ENCODE measurements at regions not wholly inside any gene's neighbourhood (a gene's known extent, or its start where the extent isn't known, plus 50 kb on each side); places are given as distances from the start of the nearest gene placed in this dataset.
"Not testable (repeated sequence)": the region's sequence is repeated elsewhere in the genome, so short reads cannot be mapped to it uniquely, and the experiment has no call there.

DNA sequence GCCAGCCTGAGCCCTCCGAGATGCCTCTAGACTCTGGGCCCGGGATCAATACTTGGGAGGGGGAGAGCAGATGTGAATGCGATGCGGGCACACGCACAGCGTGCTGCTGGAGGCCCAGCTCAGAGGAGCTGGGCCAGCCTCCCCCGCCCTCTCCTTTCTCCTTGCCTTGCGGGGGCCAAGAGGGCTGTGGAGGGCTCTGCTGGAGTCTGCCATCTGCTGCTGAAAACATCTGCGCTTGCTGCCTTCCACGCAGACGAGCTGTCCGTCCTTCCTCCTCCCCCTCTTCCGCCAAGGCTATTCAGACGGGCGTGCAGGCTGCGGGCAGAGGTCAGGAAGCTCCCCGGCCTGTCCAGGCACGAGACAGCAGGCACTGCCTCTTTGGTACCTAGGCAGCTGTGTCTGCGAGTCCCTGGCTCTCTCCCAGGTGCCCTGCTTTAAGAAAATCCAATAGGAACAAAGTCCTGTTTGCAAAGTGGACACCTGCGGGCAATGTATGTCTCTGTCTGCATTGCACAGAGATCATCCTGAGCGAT is 75.2 kb downstream of the SPRING1 start:
- DNase-seq: no peak
- no peak overlapping the region for H3K4me3 Mint-ChIP-seq
- no peaks in the 10 kb centered on the region for H3K36me3 Mint-ChIP-seq (ENCODE audit: low read depth)
- intact Hi-C loops (cut with micrococcal nuclease): no loop called here
- H3K9me3 Mint-ChIP-seq: no peaks in the 10 kb centered on the region
- no peak overlapping the region for H3K27ac Mint-ChIP-seq
- H3K27me3 Mint-ChIP-seq: peaks cover 22% of the 10 kb centered on the region
- H3K4me1 Mint-ChIP-seq: no peaks in the 10 kb centered on the region

DNA sequence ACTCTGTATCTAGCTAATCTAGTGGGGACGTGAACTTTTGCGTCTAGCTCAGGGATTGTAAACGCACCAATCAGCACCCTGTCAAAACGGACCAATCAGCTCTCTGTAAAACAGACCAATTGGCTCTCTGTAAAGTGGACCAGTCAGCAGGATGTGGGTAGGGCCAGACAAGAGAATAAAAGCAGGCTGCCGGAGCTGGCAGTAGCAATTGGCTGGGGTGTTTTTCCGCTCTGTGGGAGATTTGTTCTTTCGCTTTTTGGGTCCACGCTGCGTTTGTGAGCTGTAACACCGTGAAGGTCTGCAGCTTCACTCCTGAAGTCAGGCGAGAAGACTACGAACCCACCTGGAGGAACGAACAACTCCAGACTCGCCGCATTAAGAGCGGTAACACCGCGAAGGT is 76.5 kb downstream of the SPRING1 start:
- Mint-ChIP-seq H3K4me1 (no peaks in the 10 kb centered on the region), H3K36me3 (ENCODE audit: low read depth) (no peaks in the 10 kb centered on the region), H3K27ac (no peak overlapping the region), H3K4me3 (no peak overlapping the region), H3K9me3 (no peaks in the 10 kb centered on the region), H3K27me3 (peaks cover 29% of the 10 kb centered on the region)
- no peak for DNase-seq
- intact Hi-C loops (cut with micrococcal nuclease): no loop called here

DNA sequence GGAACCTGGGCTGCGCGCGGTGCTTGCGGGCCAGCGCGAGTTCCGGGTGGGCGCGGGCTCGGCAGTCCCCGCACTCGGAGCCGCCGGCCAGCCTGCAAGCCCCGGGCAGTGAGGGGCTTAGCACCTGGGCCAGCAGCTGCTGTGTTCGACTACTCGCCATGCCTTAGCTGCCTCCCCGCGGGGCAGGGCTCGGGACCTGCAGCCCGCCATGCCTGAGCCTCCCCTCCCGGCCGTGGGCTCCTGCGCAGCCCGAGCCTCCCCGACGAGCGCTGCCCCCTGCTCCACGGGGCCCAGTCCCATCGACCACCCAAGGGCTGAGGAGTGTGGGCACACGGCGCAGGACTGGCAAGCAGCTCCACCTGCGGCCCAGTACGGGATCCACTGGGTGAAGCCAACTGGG is 77.1 kb downstream of the SPRING1 start:
- H3K4me3 Mint-ChIP-seq: not testable (repeated sequence)

DNA sequence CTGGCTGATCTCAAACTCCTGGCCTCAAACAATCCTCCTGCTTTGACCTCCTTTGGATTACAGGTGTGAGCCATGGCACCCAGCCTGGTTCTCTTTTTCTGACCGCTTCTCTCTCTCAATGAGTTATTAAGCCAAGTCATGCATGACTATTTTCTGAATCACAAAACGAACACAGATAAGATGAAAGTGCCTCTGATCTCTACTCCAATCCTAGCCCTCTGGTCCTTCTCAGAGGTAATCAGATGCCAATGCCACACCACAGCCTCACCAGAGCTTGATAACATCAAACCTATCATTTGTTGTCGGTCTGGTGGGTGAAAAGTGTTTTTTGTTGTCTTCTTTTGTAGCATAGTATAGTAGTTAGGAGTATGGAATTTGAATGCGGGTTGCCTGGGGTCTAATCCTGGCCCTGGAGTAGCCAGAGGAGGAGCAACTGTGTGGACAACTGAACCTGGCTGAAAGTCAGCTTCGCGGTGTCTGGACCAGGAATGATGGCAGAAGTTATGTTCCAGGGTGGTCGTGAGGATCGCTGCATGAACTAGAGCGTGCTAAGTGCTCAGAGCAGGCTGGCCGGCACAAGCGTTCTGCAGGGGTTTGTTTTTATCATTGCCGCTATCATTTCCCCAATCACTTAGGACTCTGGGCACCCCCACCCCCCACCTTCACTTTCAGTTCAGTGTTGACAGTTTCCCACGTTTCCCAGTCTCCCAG is 77.9 kb downstream of the SPRING1 start:
- Mint-ChIP-seq H3K9me3 (no peaks in the 10 kb centered on the region), H3K27me3 (peaks cover 29% of the 10 kb centered on the region), H3K36me3 (ENCODE audit: low read depth) (no peaks in the 10 kb centered on the region), H3K4me1 (no peaks in the 10 kb centered on the region), H3K27ac (no peak overlapping the region), H3K4me3 (no peak overlapping the region)
- DNase-seq: no peak
- intact Hi-C loops (cut with micrococcal nuclease): no loop called here

More for the DNA sequence above, 77.1 kb downstream of the SPRING1 start:
- H3K27ac Mint-ChIP-seq; H3K4me1 Mint-ChIP-seq; DNase-seq; H3K36me3 Mint-ChIP-seq (ENCODE audit: low read depth); H3K9me3 Mint-ChIP-seq; intact Hi-C loops (cut with micrococcal nuclease): not testable (repeated sequence)
- H3K27me3 Mint-ChIP-seq: peaks cover 29% of the 10 kb centered on the region

DNA sequence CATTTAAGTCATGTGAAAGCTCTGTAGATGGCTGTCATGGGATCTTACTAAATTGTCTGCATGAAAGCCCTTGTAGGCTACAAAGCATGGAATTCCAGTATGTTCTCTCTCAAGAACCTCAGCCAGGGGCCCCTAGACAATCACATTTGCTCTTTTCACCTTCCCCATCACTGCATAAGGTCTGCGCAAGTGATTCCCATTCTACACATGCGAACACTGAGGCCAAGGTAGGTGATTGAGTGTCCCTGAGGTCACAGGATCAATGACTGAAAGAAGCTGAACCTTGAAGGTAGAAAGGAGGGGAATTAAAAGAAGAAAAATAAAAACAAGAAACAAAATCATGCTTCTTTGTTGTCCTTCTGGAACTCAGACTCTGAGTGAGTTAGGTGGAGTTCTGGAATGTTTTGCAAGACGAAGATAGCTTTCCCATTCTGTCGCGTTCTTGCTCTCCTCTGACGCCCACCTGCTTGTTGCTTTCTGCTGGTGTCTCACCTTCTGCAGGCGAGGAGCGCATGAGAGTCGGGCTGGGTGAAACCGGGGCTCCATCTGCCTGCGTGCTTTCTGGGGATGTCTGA is 79.9 kb downstream of the SPRING1 start:
- Mint-ChIP-seq H3K9me3 (peaks cover 3% of the 10 kb centered on the region), H3K4me1 (no peaks in the 10 kb centered on the region), H3K27ac (no peak overlapping the region), H3K36me3 (ENCODE audit: low read depth) (no peaks in the 10 kb centered on the region), H3K27me3 (peaks cover 32% of the 10 kb centered on the region), H3K4me3 (no peak overlapping the region)
- intact Hi-C loops (cut with micrococcal nuclease): no loop called here
- no peak for DNase-seq

DNA sequence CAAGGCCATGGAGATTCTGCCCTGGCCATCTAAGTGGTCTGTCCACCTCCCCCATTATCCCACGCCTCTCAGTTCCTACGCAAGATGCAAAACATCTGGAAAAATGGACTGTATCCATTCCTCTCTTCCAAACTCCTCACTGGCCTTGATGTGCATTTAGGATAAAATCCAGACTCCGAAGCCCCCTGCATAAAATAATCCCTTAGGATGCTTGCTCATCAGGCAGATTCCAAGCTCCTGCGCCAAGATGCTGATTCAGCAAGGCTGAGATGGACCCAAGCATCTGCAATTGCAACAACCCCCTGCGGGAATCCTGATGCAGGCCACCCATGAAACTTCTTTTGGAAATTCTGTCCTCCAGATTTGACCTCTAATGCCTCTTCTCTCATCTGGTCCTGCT is 81.6 kb downstream of the SPRING1 start:
- no peak overlapping the region for H3K4me3 Mint-ChIP-seq
- H3K36me3 Mint-ChIP-seq (ENCODE audit: low read depth): no peaks in the 10 kb centered on the region
- DNase-seq: no peak
- no peak overlapping the region for H3K27ac Mint-ChIP-seq
- no peaks in the 10 kb centered on the region for H3K4me1 Mint-ChIP-seq
- intact Hi-C loops (cut with micrococcal nuclease): no loop called here
- H3K27me3 Mint-ChIP-seq: peaks cover 32% of the 10 kb centered on the region
- peaks cover 6% of the 10 kb centered on the region for H3K9me3 Mint-ChIP-seq

DNA sequence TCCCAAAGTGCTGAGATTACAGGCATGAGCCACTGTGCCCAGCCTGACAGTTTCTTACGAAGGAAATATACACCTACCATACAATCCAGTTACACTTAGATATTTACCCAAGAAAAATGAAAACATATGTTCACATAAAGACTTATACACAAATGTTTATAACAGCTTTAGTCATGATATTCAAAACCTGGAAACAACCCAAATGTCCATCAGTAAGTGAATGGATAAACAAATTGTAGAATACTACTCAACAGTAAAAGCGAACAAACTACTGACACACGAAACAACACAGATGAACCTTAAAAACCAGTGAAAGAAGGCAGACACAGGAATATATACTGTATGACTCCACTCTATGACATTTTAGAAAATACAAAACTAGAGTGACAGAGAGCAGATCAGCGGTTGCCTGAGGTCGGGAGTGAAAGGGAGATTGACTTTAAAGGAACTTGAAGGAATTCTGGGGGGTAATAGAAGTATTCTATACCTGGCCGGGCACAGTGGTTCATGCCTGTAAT is 83.6 kb downstream of the SPRING1 start:
- intact Hi-C loops (cut with micrococcal nuclease): no loop called here
- H3K36me3 Mint-ChIP-seq (ENCODE audit: low read depth): no peaks in the 10 kb centered on the region
- no peak overlapping the region for H3K27ac Mint-ChIP-seq
- peaks cover 31% of the 10 kb centered on the region for H3K27me3 Mint-ChIP-seq
- H3K4me3 Mint-ChIP-seq: no peak overlapping the region
- no peak for DNase-seq
- H3K9me3 Mint-ChIP-seq: peaks cover 12% of the 10 kb centered on the region
- H3K4me1 Mint-ChIP-seq: peaks cover 2% of the 10 kb centered on the region

DNA sequence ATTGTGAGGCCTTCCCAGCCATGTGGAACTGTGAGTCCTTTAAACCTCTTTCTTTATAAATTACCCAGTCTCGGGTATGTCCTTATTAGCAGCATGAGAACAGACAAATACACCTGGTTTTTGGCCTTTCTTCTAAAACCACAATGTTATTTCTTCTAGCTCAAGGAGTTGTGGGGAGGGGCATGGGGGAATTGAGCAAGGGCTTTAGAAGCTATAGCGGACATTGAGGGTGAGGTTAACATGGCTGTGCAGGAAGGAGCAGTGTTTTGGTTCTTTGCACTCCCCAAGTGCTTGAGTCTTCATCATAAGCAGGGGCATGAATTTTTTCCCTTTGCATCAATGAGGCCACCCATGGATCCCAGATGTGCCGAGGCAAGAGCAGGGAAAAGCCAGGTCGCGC is 86.8 kb downstream of the SPRING1 start:
- Mint-ChIP-seq H3K36me3 (ENCODE audit: low read depth) (no peaks in the 10 kb centered on the region), H3K4me3 (no peak overlapping the region), H3K27ac (no peak overlapping the region), H3K9me3 (peaks cover 16% of the 10 kb centered on the region), H3K4me1 (peaks cover 6% of the 10 kb centered on the region), H3K27me3 (peaks cover 18% of the 10 kb centered on the region)
- intact Hi-C loops (cut with micrococcal nuclease): no loop called here
- no peak for DNase-seq

DNA sequence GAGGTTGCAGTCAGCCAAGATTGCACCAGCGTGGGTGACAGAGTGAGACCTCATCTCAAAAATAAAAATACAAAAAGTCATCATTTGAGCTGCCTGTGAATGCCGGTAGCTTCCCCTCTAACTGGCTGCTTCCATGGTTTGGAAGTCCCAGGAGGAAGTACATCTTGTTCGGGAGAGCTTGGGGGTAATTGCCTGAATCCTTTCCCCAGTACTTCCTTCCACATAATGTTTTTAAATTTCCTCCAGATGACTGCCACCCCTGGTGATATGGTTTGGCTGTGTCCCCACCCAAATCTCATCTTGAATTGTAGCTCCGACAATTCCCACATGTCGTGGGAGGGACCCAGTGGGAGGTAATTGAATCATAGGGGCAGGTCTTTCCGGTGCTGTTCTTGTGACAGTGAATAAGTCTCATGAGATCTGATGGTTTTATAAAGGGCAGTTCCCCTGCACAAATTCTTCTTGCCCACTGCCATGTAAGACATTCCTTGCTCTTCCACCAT is 87.2 kb downstream of the SPRING1 start:
- H3K27me3 Mint-ChIP-seq: peaks cover 18% of the 10 kb centered on the region
- no peak for DNase-seq
- H3K9me3 Mint-ChIP-seq: peaks cover 19% of the 10 kb centered on the region
- intact Hi-C loops (cut with micrococcal nuclease): no loop called here
- H3K27ac Mint-ChIP-seq: no peak overlapping the region
- H3K4me3 Mint-ChIP-seq: no peak overlapping the region
- peaks cover 6% of the 10 kb centered on the region for H3K4me1 Mint-ChIP-seq
- H3K36me3 Mint-ChIP-seq (ENCODE audit: low read depth): no peaks in the 10 kb centered on the region

DNA sequence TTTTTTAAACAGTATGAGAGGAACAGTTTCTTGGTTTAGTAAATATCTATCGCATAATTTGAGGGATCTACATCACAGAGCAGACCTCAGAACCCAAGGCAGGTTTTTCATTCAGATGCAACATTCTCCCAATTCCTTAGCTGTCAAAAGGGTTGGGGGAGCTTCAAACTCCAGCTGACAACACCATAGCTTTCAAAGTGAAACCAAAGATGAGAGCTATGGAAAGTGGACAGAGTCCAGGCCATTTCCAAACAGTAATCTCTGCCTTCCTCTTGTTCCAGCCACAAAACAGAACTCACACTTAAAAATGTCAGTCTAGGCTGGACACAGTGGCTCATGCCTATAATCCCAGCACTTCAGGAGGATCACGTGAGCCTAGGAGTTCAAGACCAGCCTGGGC is 87.8 kb downstream of the SPRING1 start:
- DNase-seq: no peak
- peaks cover 20% of the 10 kb centered on the region for H3K9me3 Mint-ChIP-seq
- H3K27me3 Mint-ChIP-seq: peaks cover 18% of the 10 kb centered on the region
- peaks cover 6% of the 10 kb centered on the region for H3K4me1 Mint-ChIP-seq
- intact Hi-C loops (cut with micrococcal nuclease): no loop called here
- H3K4me3 Mint-ChIP-seq: no peak overlapping the region
- no peaks in the 10 kb centered on the region for H3K36me3 Mint-ChIP-seq (ENCODE audit: low read depth)
- H3K27ac Mint-ChIP-seq: no peak overlapping the region

DNA sequence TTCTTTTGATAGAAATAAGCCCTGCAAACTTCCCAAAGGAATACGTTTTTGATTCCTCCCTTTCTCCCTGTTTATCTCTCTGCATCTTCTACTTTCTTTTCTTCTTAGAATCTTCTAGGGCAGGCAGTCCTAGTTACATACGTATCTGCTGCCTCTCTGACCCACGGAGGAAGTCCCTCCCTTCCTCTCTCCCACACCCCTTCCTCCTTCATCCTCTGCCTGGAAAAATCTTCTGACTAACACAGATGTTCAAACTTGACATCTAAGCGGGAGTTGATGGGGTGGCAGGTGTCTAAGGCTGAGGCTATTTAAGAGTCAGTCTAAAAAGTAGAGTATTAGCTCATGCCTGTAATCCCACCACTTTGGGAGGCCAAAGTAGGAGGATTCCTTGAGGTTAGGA is 88.6 kb downstream of the MAP1LC3B2 start:
- DNase-seq: no peak
- peaks cover 2% of the 10 kb centered on the region for H3K36me3 Mint-ChIP-seq (ENCODE audit: low read depth)
- intact Hi-C loops (cut with micrococcal nuclease): no loop called here
- H3K27ac Mint-ChIP-seq: no peak overlapping the region
- H3K9me3 Mint-ChIP-seq: peaks cover 20% of the 10 kb centered on the region
- peaks cover 8% of the 10 kb centered on the region for H3K27me3 Mint-ChIP-seq
- H3K4me1 Mint-ChIP-seq: peaks cover 6% of the 10 kb centered on the region
- no peak overlapping the region for H3K4me3 Mint-ChIP-seq

DNA sequence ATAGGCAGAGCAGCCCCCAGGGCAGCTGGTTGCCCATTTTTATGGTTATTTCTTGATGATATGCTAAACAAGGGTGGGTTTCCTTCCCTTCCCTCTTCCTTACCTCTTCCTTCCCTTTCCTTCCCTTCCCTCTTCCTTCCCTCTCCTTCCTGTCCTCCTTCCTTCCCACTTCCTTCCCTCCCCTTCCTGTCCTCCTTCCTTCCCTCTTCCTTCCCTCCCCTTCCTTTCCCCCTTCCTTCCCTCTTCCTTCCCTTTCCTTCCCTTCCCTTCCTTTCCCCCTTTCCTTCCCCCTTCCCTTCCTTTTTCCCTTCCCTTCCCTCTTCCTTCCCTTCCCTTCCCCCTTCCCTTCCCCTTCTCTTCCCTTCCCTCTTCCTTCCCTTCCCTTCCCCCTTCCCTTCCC is 87.7 kb downstream of the MAP1LC3B2 start:
- peaks cover 2% of the 10 kb centered on the region for H3K36me3 Mint-ChIP-seq (ENCODE audit: low read depth)
- H3K4me3 Mint-ChIP-seq: no peak overlapping the region
- DNase-seq: no peak
- peaks cover 6% of the 10 kb centered on the region for H3K27me3 Mint-ChIP-seq
- H3K9me3 Mint-ChIP-seq: peaks cover 26% of the 10 kb centered on the region
- H3K27ac Mint-ChIP-seq: no peak overlapping the region
- intact Hi-C loops (cut with micrococcal nuclease): no loop called here
- H3K4me1 Mint-ChIP-seq: peaks cover 7% of the 10 kb centered on the region

DNA sequence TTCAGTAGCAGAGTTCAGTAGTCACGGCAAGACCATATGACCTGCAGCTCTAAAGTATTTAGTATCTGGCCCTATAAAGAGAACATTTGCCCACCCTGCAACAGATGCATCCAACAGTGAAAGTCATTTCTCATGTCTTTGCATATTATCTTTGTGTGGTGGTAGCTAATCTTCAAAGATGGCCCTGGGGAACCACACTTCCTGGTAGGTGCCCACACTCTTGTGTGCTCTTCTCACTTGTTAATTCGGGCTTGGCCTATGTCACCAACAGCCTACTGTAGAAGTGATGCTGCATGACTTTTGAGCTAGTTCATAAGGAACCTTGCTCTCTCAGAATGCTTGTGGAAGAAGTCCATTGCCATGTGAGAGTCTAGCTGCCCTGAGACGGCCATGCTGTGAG is 85.6 kb downstream of the MAP1LC3B2 start:
- Mint-ChIP-seq H3K4me1 (peaks cover 6% of the 10 kb centered on the region), H3K4me3 (no peak overlapping the region), H3K9me3 (peaks cover 20% of the 10 kb centered on the region), H3K27me3 (peaks cover 2% of the 10 kb centered on the region), H3K36me3 (ENCODE audit: low read depth) (peaks cover 2% of the 10 kb centered on the region), H3K27ac (no peak overlapping the region)
- intact Hi-C loops (cut with micrococcal nuclease): no loop called here
- no peak for DNase-seq

DNA sequence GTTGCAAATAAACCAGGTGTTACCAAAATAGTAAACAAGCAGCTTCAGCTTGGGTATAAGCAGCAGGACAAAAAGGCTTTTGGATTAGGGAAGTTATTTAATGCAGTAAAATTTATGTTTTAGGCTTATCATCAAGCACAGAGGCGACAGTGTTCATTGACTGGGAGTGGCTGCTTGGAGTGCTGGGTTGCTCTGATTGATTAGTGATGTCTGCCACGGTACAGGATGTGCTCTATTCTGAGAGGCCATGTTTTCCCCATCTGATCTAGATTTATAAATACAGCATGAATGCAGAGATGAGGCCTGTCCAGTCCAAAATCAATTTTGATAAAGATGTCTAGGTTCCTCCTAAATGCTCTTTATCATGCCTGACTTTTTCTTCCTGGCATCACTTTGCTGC is 83.5 kb downstream of the MAP1LC3B2 start:
- intact Hi-C loops (cut with micrococcal nuclease): no loop called here

More for the DNA sequence above, 83.5 kb downstream of the MAP1LC3B2 start:
- DNase-seq: no peak
- Mint-ChIP-seq H3K27ac (no peak overlapping the region), H3K4me3 (no peak overlapping the region), H3K27me3 (peaks cover 1% of the 10 kb centered on the region), H3K36me3 (ENCODE audit: low read depth) (peaks cover 2% of the 10 kb centered on the region), H3K9me3 (peaks cover 16% of the 10 kb centered on the region), H3K4me1 (peaks cover 2% of the 10 kb centered on the region)
